OCI-LY7 (cell line): ENCODE measurements at regions not wholly inside any gene's neighbourhood (a gene's known extent, or its start where the extent isn't known, plus 50 kb on each side); places are given as distances from the start of the nearest gene placed in this dataset.

Source experiments
- EZH2phosphoT487 ChIP-seq: fragments of 200-600 bp; sonication (generic); IDR thresholded peaks from 2 replicates; pipeline ENCODE4 v1.6.1; 2018; ENCODE audit warnings: low read depth, borderline replicate concordance, mild to moderate bottlenecking, mixed run types, antibody characterized with exemption, low read length, moderate library complexity, mixed read lengths
- TF ChIP-seq, protein P1 (sequence below): fragments of 200-600 bp; sonication (generic); conservative IDR thresholded peaks from 2 replicates; pipeline ENCODE4 v1.5.1; 2014; ENCODE audit warnings: mild to moderate bottlenecking, antibody characterized with exemption, low read length, moderate library complexity, mixed read lengths

DNA sequence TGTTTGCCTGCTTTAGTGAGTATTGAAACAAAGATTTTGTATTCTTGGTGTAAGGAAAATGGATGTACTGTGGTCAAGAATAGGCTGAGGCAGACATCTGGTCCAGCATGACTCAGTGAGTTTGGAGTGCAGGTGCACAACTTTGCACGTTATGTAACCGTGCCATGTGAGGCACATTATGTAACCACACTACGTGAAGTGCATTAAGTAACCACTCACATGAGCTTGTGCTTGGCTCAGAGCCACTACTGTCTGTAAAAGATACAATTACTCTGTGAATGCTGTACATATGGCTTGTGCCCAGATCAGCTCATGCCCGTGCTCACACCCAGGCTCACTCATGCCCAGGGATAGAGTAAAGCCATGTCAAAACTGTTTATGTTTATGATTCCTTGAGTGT is 216.8 kb downstream of the CTH start:
- TF ChIP-seq, protein P1, sequence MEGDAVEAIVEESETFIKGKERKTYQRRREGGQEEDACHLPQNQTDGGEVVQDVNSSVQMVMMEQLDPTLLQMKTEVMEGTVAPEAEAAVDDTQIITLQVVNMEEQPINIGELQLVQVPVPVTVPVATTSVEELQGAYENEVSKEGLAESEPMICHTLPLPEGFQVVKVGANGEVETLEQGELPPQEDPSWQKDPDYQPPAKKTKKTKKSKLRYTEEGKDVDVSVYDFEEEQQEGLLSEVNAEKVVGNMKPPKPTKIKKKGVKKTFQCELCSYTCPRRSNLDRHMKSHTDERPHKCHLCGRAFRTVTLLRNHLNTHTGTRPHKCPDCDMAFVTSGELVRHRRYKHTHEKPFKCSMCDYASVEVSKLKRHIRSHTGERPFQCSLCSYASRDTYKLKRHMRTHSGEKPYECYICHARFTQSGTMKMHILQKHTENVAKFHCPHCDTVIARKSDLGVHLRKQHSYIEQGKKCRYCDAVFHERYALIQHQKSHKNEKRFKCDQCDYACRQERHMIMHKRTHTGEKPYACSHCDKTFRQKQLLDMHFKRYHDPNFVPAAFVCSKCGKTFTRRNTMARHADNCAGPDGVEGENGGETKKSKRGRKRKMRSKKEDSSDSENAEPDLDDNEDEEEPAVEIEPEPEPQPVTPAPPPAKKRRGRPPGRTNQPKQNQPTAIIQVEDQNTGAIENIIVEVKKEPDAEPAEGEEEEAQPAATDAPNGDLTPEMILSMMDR: no peak
- no peak for TF ChIP-seq EZH2phosphoT487
